Thymus (tissue), 11 donors: ENCODE measurements at regions not wholly inside any gene's neighbourhood (a gene's known extent, or its start where the extent isn't known, plus 50 kb on each side); places are given as distances from the start of the nearest gene placed in this dataset.
"Not testable (repeated sequence)": the region's sequence is repeated elsewhere in the genome, so short reads cannot be mapped to it uniquely, and the experiment has no call there.

Source experiments
- DNase-seq, 9 donors: peaks; one replicate each; pipeline ENCODE4 v3.0.0-alpha.2; 2013; ENCODE audit warnings: low spot score in 9 of 9, low read depth in 6 of 9, missing footprints in 1 of 9
- H3K27ac ChIP-seq, 2 donors: one replicate each; pipeline ENCODE4 v1.5.1; 2013; ENCODE audit warnings: control low read depth in 1 of 2, low read depth in 1 of 2, low read length in 1 of 2, mild to moderate bottlenecking in 1 of 2, moderate library complexity in 1 of 2
- H3K27me3 ChIP-seq, 2 donors: one replicate each; pipeline ENCODE4 v1.5.1; 2013; ENCODE audit warnings: low read length in 1 of 2; ENCODE audit not compliant: control insufficient read depth in 2 of 2, insufficient read depth in 1 of 2
- H3K36me3 ChIP-seq, 2 donors: one replicate each; pipeline ENCODE4 v1.5.1; 2013; ENCODE audit warnings: low read length in 1 of 2, mild to moderate bottlenecking in 1 of 2, moderate library complexity in 1 of 2; ENCODE audit not compliant: control insufficient read depth in 2 of 2, insufficient read depth in 2 of 2
- H3K4me1 ChIP-seq, 2 donors: one replicate each; pipeline ENCODE4 v1.5.1; 2013; ENCODE audit warnings: low read length in 2 of 2; ENCODE audit not compliant: control insufficient read depth in 2 of 2, insufficient read depth in 2 of 2
- H3K4me3 ChIP-seq, 2 donors: one replicate each; pipeline ENCODE4 v1.5.1; 2013; ENCODE audit warnings: low read length in 2 of 2, control low read depth in 1 of 2, mild to moderate bottlenecking in 1 of 2
- H3K9me3 ChIP-seq, 2 donors: one replicate each; pipeline ENCODE4 v1.5.1; 2013; ENCODE audit warnings: low read length in 1 of 2, mild to moderate bottlenecking in 1 of 2; ENCODE audit not compliant: control insufficient read depth in 2 of 2, insufficient read depth in 1 of 2
- WGBS: extraction: QIAGEN DNeasy Blood & Tissue Kit; methylation state at CpG from one replicate; pipeline ENCODE4 v1.1.7; 2013; 5-methylcytosine and 5-hydroxymethylcytosine counted together
- donor health status: healthy.

DNA sequence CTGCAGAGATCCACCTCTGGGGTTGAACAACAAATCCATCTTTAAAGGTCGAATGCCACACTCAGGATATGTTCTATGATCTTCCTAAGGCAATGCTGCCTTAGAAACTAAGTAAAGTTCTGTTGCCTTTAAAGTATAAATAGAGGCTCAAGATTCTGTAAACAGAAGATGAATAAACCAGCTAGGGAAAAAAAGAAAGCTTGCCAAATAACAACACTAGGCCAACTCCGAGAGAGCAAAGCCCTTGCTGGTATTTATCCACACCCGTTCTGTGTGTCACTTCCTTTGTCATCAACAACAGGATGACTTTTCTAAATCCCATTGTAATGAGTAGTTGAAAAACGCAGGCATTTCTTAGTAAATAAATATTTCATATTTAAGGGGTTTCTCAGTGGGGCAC lies 330.0 kb upstream of the GLI3 start:
- no peaks in the 10 kb centered on the region for H3K9me3 ChIP-seq
- no peak overlapping the region for H3K27ac ChIP-seq
- no peak for DNase-seq
- H3K4me3 ChIP-seq = no peak overlapping the region
- H3K36me3 ChIP-seq = no peaks in the 10 kb centered on the region
- 68% methylated on average over 4 of the region's 4 CpGs for WGBS
- no peaks in the 10 kb centered on the region for H3K27me3 ChIP-seq
- no peaks in the 10 kb centered on the region for H3K4me1 ChIP-seq

GRCh38 chr7:42561797-42562196 lies 324.8 kb upstream of the GLI3 start:
- H3K36me3 ChIP-seq = no peaks in the 10 kb centered on the region
- peak overlapping the region in 1 of 2 donors; percentile 37 for H3K27ac ChIP-seq
- no peak for DNase-seq
- H3K4me1 ChIP-seq = no peaks in the 10 kb centered on the region
- H3K9me3 ChIP-seq = peaks cover 0 to 8% of the 10 kb centered on the region in 2 donors
- no peaks in the 10 kb centered on the region for H3K27me3 ChIP-seq
- no peak overlapping the region for H3K4me3 ChIP-seq
- WGBS = 96% methylated on average over 1 of the region's 1 CpG

DNA sequence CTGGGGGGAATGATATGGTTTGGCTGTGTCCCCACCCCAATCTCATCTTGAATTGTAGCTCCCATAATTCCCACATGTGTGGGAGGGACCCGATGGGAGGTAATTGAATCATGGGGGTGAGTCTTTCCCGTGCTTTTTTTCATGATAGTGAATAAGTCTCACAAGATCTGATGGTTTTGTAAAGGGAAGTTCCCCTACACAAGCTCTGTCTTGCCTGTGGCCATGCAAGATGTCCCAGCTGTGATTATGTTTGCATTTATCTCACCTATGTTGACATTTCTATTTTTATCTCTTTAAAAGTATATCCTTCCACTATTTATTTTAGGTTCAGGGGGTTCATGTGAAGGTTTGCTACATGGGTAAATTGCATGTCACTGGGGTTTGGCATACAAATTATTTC lies 323.9 kb upstream of the GLI3 start:
- Histone ChIP-seq H3K4me1 (no peaks in the 10 kb centered on the region), H3K36me3 (no peaks in the 10 kb centered on the region), H3K27me3 (no peaks in the 10 kb centered on the region), H3K27ac (no peak overlapping the region), H3K4me3 (no peak overlapping the region), H3K9me3 (peaks cover 0 to 8% of the 10 kb centered on the region in 2 donors)
- no peak for DNase-seq
- WGBS = 91% methylated on average over 2 of the region's 2 CpGs

GRCh38 chr7:42554932-42555331 lies 317.9 kb upstream of the GLI3 start:
- DNase-seq, H3K4me3 ChIP-seq, H3K9me3 ChIP-seq: not testable (repeated sequence)

DNA sequence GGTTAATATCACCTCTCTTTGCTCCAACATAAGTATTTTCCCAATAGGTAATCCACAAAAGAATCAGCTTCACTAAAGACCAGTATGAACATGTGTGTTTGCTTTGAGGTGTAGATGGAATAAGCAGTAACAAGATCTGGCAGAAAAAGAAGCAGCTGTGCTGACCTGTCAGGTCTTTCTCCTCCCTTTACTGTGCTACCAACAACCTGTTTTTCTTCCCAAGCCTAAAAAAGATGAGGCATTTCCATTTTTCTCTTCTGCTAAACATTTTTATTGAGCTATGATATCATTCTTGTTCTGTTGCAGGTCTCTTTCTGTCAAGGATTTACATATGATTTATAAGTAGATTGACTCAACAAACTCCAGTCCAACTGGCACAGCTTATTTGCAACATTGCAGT lies 315.2 kb upstream of the GLI3 start:
- H3K9me3 ChIP-seq = peaks cover 0 to 5% of the 10 kb centered on the region in 2 donors
- DNase-seq = no peak
- H3K36me3 ChIP-seq = no peaks in the 10 kb centered on the region
- H3K27me3 ChIP-seq = no peaks in the 10 kb centered on the region
- H3K4me1 ChIP-seq = peaks cover 0 to 4% of the 10 kb centered on the region in 2 donors
- no peak overlapping the region for H3K27ac ChIP-seq
- H3K4me3 ChIP-seq = no peak overlapping the region

More at GRCh38 chr7:42554932-42555331, 317.9 kb upstream of the GLI3 start:
- not testable (repeated sequence) for H3K36me3 ChIP-seq, H3K27ac ChIP-seq, H3K4me1 ChIP-seq, H3K27me3 ChIP-seq
- 92% methylated on average over 2 of the region's 2 CpGs for WGBS

DNA sequence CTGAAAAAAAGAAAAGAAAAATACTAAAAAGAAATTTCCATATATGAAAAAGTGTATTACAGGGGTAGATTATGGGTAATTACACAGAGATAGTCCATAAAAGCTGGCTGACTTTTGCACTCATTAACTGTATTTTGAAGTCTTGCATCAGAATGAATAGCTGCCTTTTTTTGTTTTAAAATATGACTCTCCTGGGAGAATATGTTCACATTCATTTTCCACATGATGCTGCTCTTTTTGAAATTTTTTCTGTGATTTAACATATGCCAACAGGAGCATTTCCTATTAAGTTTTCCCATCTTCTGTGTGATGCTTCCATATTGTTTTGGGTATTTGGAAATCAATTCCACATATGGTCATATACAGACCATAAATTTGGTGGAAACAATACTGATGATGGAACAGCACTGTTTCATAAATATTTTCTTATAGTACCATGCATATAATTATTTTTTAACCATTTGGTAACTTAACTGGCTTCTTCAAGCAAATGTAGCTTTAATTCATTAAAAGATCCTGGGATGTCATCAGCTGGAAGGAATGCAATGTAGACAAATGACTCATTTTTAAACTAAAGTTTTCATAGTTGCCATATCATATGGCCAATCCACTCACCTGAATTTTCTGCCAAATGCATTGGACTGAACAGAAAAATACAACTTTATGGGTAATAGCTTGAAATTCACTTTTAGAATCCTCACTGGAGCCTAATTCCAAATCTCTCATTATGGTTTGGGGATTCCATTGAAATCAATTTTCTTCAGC lies 313.9 kb upstream of the GLI3 start:
- H3K27me3 ChIP-seq = no peaks in the 10 kb centered on the region
- H3K27ac ChIP-seq = no peak overlapping the region
- H3K4me3 ChIP-seq = no peak overlapping the region
- DNase-seq = no peak
- peaks cover 0 to 4% of the 10 kb centered on the region in 2 donors for H3K4me1 ChIP-seq
- H3K36me3 ChIP-seq = no peaks in the 10 kb centered on the region
- peaks cover 0 to 5% of the 10 kb centered on the region in 2 donors for H3K9me3 ChIP-seq

- WGBS = 70% methylated on average over 3 of the region's 3 CpGs
- Histone ChIP-seq H3K27me3 (no peaks in the 10 kb centered on the region), H3K4me3 (no peak overlapping the region), H3K4me1 (peaks cover 0 to 4% of the 10 kb centered on the region in 2 donors), H3K27ac (no peak overlapping the region), H3K36me3 (no peaks in the 10 kb centered on the region), H3K9me3 (peaks cover 0 to 5% of the 10 kb centered on the region in 2 donors)
- DNase-seq = no peak
These were observed 313.0 kb upstream of the GLI3 start for GRCh38 chr7:42549866-42550485.

- no peak for DNase-seq
- peaks cover 0 to 5% of the 10 kb centered on the region in 2 donors for H3K9me3 ChIP-seq
- H3K27ac ChIP-seq = no peak overlapping the region
- H3K36me3 ChIP-seq = no peaks in the 10 kb centered on the region
- WGBS = 84% methylated on average over 6 of the region's 6 CpGs
- peaks cover 0 to 4% of the 10 kb centered on the region in 2 donors for H3K4me1 ChIP-seq
- H3K4me3 ChIP-seq = no peak overlapping the region
- no peaks in the 10 kb centered on the region for H3K27me3 ChIP-seq
These were observed 312.0 kb upstream of the GLI3 start for GRCh38 chr7:42548816-42549611.
